HuH-7 (cell line): ENCODE measurements at regions not wholly inside any gene's neighbourhood (a gene's known extent, or its start where the extent isn't known, plus 50 kb on each side); places are given as distances from the start of the nearest gene placed in this dataset.

Source experiments
- DNase-seq: peaks from one replicate; pipeline ENCODE4 v3.0.0; 2011; ENCODE audit warnings: low spot score

DNA sequence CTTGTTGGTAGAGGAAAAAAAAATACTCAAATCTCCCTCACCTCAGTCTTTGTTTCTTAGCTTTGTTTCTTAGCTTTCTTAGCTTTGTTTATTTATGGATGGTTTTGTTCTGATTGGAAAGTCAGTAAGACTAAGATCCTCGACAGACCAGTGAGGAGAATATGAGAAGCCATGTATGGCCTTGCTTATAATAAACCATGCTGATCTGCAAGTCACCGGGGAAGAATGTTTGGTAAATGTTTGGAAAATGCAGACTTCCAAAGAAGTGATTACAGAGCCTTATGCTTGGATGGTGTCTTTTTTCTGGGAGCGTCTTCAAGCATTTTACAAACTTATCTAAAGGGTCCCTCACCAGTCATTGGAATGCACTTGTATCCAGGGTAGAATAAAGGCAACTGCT, 90.1 kb upstream of the NOCT start:
- no peak for DNase-seq

- peak; percentile 55 for DNase-seq
Measured at GRCh38 chr4:138919094-138919936, 96.3 kb upstream of the NOCT start.

DNA sequence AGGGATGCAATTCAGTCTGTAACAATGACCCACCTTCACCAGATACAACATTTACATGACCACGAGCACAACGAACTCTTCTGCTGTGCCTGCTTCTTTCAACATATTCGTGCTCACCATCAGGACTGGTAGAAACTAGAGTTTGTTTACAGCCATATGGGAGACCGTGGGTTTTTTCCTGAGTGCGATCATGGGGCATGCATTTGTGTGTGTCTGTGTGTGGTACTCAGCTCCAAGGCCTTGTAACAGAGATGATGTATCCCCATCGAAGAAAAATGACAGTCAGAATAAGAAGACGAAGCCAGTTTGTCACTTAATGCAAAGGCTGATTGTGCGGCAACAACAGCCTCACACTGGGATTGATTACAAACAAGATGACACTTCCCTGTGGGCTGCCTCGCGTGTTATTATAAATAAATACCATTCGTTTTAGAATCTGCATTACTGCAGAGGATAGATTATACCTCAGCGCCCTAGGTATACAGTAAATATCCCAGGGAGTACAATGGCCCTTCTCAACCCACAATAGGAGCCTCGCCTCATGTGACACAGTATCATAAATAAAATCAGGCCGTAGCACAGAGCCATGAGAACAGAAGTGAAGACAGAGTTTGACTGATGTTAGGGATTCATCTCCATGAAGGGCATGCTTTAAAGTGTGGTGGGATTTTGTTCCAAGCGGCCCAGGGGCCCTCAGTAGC, 97.3 kb upstream of the NOCT start:
- DNase-seq: no peak

GRCh38 chr4:138916763-138917162, 98.8 kb upstream of the NOCT start:
- DNase-seq: no peak

- no peak for DNase-seq
Measured at GRCh38 chr4:138915756-138916155, 99.8 kb upstream of the NOCT start.

GRCh38 chr4:138912704-138913340, 102.8 kb upstream of the NOCT start:
- no peak for DNase-seq

DNA sequence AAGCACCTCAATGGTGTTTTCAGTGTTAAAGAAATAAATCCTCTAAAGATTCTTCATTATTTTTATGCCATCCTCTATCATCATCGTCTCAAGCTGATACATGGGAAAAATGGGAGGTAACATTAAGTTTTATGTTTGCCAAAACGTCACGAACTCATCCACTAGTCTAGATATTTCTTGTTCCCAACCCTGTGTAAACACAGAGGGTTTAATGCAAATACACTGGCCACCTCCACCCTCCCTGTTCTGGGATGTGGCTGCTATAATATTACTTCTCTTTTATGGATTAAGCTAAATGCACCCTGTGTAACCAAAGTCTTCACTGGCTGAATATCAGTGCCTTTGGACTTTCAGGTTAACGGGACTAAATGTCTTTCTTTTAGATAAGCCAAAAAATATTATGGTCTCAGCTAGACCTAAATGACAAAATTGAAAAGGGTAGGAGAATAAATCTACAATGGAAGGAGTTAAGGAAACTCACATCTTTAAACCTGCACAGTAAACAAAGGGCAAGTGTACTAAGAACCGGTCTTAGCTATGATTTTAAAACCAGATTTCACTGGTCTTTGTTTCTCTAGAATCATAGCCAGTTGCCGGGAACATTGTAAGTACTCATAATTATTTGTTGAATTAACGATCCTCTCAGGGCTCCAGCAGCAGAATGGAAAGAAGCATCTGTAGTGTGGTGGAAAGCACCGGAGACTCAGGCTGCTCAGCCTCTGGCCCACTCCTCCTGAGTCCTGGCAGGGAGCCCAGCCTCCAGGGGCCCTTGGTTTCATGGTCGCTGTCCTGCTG, 103.5 kb upstream of the NOCT start:
- DNase-seq: no peak

- peak; percentile 44 for DNase-seq
Measured at GRCh38 chr4:138910914-138911336, 104.7 kb upstream of the NOCT start.

DNA sequence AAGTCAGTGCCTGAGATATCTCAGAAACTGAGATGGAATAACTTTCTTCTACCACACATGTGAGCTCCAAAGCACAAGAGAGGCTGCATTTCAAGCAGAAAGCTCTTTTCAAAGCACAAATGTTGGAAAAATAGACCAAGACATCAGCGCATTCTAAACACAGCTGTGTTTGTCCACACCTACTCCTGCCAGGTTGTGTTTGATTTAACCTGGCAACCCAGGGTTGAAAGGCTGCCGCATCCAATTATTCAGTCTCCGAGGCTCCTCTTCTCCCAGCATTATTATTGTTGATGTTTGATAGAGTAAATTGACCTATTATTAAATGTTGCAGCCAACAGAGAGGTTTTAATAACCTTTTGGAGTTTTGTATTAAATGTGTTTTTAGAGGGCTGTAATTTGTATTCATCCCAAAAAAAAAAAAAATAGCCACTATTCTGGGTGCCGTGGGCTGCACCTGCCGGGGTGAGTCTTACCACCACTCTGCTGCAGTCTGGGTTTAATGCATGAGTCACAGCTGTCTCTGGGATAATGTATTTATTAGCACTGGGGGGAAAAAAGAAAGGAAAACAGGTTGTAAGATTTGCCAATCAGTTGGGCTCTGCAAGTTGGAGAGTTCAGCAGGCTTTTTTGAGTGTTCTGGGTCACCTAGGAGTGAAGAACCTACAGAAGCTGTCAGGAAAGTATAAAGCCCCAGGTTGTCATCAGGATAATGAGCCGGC, 105.2 kb upstream of the NOCT start:
- DNase-seq: no peak

GRCh38 chr4:138909587-138909986, 106.0 kb upstream of the NOCT start:
- DNase-seq: no peak

DNA sequence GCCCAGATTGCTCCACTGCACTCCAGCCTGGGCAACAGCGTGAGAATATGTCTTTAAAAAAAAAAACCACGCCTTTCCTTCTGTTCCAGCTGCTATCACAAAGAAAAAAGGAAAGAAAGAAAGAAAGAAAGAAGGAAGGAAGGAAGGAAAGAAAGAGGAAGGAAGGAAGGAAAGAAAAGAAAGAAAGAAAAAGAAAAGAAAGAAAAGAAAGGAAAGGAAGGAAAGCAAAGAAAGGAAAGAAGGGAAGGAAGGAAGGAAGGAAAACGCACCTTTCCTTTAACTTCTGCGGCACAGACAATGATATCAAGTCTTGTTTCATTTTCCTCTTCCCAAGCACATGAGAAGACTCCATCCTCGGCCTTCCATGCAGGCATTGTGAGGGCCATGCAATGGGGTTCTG, 107.4 kb upstream of the NOCT start:
- no peak for DNase-seq

DNA sequence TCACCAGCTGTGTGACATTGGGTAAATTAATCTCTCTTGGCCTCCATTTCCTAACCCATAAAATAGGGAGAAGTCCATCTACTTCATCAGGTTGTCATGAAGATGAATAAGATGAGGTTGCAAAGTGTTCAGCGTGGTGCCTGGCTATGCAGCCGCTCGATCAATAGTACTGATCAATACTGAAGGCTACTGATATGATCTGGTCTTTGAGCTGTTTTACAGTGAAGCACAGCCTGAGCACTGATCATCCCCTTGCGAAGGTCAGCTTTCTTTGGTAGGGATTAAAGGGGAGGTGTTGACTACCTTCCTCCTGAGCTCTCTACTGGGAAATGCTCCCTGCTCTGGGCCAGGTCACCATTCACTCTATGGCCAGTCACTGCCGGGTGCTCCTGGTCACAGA, 108.4 kb upstream of the NOCT start:
- DNase-seq: no peak

DNA sequence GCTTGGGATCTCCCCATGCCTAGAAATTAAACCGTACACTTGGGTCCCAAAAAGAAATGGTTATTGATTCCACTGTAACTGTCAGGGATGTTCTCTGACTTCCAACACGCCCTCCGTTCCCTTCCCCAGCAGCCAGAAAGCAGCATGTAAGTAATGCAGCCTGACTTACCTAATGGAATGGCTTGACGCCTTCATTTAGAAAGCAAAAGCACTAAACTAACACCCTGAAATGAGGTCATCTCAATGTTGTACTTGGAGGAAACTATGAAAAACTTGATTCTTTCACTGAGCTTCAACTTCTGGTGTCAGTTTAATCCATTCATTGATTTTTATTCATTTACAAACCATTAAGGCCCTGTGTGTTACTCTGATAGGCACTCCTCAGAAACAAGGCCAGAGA, 110.8 kb upstream of the NOCT start:
- no peak for DNase-seq

DNA sequence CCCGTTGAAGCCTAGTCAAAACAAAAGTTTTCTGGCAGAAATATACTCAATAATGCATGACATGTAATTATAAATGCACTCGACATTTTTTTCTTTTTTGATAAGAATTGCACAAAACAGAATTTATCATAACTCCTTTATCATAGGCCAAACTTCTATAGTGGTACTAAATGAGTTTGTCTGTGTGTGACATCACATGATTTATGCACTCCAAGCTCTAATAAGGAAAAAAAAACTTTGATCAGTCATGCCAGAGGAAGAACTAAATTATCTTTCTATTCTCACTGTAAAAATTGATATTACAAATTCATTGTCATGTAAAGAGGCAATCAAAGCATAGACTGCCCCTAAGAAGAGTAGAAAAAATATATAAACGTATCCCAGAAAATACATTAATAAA, 112.4 kb upstream of the NOCT start:
- DNase-seq: no peak

GRCh38 chr4:138902705-138903104, 112.9 kb upstream of the NOCT start:
- no peak for DNase-seq

DNA sequence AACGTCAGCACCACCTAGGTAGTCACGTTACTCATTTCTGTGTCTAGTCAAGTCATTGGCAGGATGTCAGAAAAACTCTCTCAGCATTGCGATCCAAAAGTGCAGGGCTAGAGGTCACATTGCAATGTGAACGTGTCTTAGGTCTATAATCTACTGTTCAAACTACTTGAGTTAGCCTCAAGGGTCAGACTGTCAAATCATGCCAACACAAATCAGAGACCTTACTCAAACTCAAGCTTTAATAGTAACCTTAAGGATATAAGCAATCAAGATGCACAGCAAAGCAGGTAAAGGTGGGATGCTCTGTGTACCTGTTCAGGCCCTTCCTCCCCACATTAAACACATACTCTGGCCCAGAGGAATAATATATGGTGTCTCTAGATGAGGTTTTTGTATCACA, 114.4 kb upstream of the NOCT start:
- DNase-seq: no peak

GRCh38 chr4:138899999-138900398, 115.6 kb upstream of the NOCT start:
- no peak for DNase-seq

- no peak for DNase-seq
Measured at GRCh38 chr4:138898282-138898681, 117.3 kb upstream of the NOCT start.

GRCh38 chr4:138897811-138898226, 117.8 kb upstream of the NOCT start:
- DNase-seq: peak; percentile 20

DNA sequence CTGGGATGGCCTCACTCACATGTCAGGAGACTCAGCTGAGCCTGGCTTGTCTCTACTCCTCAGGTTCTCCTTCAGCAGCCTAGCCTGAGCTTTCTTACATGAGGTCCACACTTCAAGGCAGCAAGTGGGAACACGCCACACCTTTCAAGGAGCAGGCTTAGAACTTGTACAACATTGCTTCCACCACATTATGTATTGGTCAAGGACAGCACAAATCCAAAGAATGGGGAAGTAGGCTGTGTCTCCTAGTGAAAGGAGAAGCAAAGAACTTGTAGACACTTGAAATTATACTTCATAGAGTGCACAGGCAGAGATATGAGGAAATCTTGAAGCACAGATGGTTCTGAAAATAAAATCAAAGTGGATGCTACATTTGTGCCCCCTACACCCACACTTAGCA, 120.9 kb upstream of the NOCT start:
- DNase-seq: no peak

DNA sequence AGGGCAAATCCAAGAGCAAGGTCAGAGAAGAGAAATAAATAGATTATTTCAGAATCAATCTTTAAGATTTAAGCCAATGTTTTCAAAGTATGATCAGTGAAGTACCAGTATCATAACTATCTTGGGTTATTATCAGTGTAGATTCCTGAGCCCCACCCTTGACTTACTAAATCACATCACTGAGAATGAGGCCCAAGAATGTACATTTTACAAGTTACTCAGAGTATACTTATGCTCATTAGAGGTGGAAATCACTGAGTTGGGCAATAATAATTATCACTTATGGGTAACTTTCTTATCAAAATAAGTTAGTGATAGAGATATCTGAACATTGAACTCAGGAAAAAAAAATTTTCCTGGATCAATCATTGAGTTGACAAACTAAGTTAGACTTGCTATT, 121.6 kb upstream of the NOCT start:
- no peak for DNase-seq
